HS-5 (cell line): ENCODE measurements at regions not wholly inside any gene's neighbourhood (a gene's known extent, or its start where the extent isn't known, plus 50 kb on each side); places are given as distances from the start of the nearest gene placed in this dataset.
"Not testable (repeated sequence)": the region's sequence is repeated elsewhere in the genome, so short reads cannot be mapped to it uniquely, and the experiment has no call there.

Experiments used
- DNase-seq: peaks from one replicate; pipeline ENCODE4 v3.0.0-alpha.2; 2012; ENCODE audit warnings: low read depth

DNA sequence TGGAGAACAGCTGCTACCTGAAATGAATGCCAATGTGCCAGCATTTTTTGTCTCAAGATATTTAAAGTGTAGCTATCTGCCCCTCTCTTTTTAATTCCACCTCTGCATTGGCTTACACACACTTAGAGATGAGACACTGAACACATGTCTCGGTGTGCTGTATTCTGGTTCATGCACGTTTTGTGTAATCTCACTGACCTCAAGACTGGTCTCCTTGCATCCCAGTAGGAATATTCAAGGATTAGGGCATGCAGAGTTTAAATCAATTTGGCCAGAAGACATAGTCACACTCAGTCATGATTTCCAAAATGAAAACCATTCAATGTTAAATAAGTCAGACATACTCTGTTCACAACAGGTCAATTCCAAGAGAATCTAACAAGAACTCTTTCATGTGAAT lies 561.8 kb upstream of the TUSC1 start:
- DNase-seq = no peak

DNA sequence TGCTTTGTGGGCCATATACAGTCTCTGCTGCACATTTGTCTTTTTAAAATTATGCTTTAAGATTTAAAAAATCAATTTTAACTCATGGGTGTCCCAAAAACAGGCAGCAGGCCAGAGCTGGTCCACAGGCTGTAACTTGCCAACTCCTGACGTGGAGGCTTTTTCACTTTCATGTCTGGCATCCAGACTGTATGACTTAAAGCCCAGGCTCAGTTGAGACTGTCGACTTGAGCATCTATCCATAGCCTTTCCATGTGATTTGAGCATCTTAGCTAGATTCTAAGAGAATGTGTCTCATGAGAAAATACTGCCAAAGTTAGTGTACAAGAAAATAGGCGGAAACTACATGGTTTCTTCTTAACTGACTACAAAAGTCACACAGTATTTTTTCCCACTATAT lies 559.0 kb upstream of the TUSC1 start:
- DNase-seq = no peak

DNA sequence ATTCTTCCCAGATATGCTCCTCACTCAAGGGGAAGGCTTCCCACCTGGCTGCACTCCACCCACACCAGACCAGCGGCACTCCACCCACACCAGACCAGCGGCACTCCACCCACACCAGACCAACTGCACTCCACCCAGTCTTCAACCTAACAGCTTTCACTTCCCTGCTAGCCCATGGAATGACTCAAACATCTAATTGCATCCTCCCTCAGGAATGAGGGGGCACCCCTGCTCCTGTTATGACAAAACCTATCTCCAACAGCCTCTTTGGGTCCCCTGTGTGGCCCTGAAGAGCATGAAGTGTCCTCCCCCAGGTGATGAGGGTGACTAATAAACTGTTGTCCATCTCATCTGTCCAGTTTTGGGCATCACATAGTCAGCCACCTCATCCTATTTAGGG lies 556.6 kb upstream of the TUSC1 start:
- DNase-seq = no peak

DNA sequence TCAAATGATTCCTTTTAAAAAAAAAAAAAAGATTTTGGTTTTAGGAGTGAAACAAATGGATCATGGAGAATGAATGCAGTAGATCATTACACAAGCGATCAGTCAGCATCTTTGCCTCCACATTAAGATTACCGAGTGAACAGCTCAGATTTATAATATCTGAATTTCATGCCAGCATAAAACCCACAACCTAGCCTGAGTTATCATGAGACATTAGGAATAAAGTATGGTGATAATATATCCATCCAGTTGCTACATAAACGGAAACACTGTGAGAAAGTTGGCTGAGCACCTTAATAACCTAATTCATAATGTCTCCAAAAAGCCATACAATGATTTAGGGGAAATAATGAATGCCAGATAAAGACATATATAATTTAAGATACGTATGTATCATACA lies 553.1 kb upstream of the TUSC1 start:
- no peak for DNase-seq

DNA sequence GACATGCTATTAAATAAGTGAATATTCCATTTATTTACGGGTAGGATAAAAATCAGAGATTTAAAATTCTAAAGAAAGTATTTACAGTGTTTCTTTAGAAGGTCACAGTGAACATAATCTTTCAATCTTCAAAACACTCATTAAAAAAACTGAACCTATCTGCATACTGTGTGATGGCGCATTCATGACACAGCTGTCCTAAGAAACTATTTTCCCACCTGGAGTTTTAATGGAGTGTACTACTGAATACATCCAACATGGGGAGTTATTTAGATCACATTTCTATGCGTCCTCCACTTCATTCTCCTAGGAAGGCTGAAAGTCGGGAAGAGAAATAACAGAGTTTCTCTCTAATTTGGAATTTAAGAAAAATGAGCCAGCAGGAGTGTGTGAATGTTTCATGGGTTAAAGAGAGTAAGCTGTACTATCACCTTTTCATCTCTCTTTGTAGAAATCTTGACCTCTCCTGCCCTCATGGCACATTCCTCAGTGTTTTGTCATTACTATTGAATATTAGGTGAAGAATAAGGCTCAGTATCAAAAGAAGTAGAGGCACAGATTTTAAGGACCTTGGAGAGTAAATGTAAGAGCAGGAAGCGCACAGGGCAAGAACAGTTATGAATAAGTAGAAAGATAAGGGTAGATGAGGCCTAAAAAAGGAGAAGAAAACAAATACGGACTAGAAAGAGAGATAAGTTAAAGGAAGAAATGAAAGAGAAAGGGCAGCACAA lies 551.2 kb upstream of the TUSC1 start:
- DNase-seq = no peak

DNA sequence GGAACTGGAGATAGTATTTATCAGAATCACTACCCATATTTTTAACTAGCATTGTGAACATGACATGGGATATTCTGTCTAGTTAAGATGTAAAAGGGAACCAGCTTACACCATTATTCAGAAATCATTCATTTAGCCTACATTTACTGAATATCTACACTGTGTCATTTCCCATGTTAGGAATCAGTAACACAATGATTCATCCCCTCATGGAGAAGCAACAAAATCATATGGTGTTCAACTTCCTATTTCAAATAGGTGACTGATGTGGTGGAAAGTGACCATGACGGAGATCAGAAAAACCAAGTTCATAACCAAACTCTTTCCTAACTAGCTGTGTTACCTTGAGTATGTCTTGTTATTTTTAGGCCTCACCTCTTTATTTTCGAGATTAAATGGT lies 550.0 kb upstream of the TUSC1 start:
- no peak for DNase-seq

DNA sequence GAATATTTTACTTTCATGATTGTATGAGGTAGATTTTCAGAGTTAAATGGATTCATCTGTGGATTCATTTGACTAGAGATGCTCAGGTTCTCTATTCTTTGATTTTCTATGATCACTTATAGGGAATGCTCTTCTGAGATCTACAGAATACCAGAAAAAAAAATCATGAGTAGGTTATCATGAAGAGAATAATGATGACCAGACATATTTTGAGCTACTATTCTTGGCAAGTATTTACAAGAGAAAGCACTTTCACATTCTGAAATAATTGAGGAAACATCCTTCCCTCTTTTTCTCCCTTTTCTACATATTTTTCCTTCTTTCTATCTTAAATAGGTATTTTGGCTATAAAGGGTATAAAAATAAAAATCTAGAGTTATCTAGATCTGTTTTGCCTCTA lies 543.0 kb upstream of the TUSC1 start:
- no peak for DNase-seq

DNA sequence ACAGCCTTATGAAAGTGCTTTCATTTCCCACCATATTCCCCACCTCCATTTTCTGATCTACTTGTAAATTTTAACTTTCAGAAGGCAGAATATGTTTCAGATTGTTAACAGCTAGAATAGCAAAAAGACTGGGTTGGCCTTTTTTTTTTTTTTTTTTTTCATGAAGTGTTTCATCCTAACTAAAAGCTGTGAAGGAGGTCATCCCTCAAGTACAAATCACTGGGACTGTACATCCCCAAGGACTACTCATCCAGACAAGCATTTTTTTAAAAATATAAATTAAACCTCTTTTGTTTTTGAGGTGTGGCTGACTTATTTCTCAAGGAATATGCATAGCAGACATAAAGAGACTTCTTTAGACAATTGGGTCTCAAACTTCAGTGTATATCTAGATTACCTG lies 542.1 kb upstream of the TUSC1 start:
- DNase-seq = no peak

DNA sequence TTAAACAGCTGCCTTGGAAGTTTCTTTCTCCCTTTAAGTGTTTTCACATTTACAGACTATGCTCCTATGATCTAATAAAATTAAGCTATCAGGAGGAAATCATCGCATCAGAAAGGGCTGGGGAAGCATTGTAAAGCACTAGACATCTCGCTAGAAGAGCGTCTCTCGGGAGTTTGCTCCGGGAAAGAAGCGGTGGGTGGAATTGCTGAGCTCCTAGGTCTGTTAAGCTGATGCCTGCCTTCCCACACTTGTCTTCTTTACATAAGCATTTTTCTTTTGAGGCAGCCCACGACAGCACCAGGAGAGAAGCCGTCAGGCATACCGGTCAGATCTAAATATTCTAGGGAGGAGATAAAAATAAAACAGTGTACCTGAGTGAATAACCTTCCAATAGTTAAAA lies 541.7 kb upstream of the TUSC1 start:
- no peak for DNase-seq

DNA sequence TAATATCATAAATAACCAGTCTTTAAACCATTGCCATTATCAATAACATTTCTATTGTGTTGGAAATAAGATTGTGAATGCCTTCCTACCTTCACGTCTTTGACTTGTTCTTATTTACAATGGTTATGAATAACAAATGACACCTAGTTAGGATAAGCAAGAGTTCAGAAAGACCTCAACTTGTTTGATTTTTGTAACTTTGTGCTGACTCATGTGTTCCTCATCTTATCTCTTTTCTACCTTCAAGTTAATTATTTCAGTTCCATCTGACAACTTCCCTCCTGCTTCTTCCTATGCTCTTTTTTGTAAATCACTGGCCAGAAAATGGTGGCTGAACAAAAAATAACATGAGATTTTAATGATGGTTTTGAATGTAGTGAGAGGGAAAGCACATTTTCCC lies 538.5 kb upstream of the TUSC1 start:
- no peak for DNase-seq

DNA sequence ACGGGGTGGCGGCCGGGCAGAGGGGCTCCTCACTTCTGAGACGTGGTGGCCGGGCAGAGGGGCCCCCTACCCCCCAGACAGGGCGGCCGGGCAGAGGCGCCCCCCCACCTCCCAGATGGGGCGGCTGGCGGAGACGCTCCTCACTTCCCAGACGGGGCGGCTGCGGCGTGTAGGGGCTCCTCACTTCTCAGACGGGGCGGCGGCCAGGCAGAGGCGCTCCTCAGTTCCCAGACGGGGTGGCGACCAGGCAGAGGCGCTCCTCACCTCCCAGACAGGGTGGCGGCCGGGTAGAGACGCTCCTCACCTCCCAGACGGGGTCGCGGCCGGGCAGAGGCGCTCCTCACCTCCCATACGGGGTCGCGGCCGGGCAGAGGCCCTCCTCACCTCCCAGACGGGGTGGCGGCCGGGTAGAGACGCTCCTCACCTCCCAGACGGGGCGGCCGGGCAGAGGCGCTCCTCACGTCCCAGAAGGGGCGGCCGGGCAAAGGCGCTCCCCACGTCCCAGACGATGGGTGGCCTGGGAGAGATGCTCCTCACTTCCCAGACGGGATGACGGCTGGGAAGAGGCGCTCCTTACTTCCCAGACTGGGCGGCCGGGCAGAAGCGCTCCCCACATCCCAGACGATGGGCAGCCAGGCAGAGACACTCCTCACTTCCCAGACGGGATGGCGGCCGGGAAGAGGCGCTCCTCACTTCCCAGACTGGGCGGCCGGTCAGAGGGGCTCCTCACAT lies 536.6 kb upstream of the TUSC1 start:
- not testable (repeated sequence) for DNase-seq

DNA sequence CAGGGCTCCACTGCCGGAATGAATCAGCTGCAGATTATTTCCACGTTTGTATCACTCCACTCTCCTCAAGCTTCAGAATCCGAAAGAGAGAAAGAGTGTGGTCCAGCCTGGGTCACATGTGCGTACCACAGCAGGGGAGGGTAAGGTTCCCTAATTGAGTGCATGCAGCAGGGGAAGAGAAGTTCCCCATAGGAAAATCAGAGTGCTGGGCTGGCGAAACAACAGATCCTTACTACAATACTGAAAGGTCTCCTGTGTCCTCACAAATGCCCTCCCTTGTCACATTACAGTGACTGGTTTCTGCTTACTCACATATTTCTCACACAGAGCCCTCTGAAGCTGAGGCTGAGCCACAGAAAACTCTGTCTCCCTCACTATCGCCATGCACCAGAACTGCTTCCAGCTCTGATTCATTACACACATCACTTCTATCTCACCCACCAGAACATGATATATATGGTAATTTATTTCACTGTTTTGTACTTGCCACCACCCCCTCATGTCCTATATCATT lies 532.2 kb upstream of the TUSC1 start:
- no peak for DNase-seq

DNA sequence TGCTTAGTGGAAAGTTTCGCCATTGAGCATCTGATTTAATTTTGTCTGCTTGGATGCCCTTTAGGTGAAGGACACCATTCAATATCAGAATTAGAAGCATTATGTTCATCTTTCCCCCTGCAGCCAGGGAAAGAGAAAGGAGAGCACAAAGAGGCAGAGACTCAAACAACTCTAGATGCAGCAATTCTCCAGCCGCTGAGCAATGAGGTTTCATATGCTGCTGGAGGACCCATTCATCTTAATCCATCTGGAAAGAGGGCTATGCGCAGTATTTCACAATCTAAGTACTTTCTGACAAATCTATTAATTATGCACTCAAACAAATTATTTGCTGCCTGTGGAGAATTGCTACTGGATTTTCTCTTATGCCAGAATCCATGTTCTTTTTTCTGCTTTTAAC lies 527.0 kb upstream of the TUSC1 start:
- DNase-seq = no peak

DNA sequence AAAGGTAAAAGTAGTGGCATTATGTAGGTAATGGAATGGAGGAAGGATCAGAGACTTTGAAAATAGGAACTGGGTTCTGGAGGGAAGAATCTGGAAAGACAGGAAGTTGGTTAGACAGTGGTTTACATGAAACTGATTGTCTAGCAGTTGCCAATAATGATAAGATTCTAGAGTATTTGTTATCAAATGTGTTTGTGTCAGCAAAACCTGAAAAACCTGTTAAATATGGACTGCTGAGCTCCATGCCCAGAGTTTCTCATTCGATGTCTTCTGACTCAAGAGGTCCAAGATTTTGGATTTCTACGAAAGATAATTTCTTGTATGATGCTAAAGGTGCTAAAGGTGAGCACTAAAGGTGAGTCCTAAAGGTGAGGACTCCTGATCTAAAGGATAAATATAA lies 515.0 kb upstream of the TUSC1 start:
- no peak for DNase-seq

DNA sequence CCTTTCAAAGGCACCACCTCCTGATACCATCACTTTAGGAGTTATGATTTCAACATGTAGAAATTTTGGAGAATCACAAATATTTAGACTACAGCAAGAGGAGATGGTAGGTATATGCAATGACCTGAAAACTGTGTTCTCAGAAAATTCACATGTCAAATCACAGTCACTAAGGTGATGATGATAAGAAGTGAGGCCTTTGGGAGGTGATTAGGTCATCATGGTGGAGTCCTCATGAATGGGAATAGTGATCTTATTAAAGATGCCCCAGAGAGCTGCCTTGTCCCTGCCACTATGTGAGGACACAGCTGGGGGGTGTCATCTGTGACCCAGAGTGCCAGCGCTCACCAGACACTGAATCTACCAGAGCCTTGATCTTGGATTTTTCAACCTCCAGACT lies 513.5 kb upstream of the TUSC1 start:
- DNase-seq = no peak

DNA sequence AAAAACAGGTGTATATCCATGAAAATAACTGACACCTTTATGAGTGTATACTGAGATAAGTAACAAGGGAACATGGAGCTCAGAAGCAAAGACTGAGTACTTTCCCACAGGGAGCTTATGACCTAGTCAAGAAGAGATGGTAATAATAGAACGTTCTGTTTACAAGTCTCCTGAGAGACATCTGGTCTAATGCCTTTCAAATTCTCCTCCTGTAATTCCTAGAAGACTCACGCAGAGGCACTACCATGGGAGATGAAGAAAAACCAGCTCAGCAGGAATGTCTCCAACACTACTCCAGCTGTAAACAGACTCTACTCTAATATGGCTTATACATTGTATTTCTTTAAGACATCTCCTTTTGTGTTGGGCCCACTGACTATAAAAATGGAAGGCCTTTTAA lies 503.6 kb upstream of the TUSC1 start:
- no peak for DNase-seq

DNA sequence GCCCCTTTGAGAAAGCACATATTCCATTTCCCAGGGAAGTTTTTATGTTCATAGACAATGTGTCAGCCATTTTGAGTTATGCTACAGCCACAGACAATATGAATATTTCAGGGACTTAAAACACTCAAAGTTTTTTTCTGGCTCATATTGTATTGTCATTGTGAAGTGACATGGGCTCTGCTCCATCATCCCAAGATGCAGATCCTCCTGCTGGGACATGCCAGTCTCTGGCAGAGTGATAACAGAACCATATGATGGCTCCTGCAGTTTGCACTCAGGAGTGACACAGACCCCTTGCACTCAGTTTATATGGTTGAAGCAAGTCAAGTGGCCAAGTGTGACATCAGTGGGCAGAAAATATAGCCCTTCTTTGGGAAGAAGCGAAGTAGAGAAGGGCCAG lies 498.4 kb upstream of the TUSC1 start:
- no peak for DNase-seq

DNA sequence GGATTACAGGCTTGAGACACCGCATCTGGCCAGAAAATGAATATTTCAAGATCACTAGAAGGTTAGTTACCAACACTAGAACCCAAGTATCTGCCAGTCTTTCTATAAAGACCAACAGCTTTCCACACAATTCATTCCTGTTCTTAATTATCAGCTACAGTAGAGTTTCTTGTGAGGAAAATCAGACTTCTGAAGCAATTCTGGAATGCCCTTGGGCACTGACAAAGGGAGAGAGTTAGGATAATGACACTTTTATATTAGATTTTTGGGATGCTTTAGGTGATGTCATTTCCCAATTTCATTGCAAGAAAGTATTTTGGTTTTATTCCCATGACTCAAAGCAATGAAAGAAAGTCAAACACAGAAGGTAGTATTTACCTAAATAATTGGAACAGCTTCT lies 497.0 kb upstream of the TUSC1 start:
- peak; percentile 51 for DNase-seq

DNA sequence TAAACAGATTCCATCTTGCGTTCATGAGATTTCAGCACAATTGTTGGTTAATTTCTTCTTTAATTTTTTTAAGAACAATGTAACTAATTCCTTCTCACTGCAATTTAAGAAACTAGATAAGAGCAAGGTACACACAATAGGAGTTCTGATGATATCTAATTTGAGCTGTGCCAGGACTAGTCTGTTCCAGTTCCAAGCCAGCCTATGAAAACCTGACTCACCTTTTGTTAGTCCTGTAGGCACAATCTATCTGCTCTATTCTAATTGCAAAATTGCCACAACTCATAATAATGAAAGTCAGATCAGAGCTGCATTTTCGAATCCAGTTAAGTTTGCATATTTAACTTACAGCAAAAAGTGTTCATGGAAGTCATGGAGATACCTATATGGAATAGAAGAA lies 494.1 kb upstream of the TUSC1 start:
- DNase-seq = no peak

DNA sequence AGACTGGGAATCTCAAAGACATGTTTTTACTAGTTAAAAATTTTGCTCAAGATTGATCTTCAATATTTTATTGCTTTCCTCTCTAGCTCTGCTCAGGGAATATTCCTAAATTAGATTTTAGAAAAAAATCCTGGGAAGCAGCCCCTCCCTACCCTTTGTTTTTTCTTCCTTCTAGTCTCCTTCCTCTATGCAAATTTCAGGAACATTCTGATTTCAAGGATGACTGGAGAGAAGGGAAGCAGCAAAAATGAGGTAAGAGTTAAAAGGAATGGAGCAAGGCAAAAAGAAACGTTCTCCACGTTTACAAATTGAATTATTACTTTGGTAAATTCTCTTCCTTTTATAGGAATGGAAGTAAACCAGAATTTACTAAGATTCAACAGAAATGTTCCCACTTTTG lies 493.4 kb upstream of the TUSC1 start:
- DNase-seq = no peak

DNA sequence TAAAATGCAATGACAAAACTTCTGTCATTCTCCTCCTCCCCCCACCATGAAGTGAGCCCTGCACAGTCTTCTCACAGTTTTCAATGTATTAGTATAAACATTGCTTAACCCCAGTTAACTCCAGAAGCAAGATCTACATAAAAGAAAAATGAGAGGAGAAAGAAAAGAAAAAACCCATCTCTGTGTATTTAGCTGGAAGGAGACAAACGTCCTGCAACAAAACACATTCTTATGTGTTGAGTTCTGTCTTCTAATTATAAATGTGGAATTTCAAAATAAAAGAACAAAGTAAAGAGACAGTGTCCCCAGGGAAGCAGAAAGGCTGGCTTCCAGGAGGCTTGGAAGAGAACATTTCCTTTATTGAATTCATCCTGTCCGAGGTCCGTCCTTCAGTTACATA lies 491.9 kb upstream of the TUSC1 start:
- DNase-seq = no peak

DNA sequence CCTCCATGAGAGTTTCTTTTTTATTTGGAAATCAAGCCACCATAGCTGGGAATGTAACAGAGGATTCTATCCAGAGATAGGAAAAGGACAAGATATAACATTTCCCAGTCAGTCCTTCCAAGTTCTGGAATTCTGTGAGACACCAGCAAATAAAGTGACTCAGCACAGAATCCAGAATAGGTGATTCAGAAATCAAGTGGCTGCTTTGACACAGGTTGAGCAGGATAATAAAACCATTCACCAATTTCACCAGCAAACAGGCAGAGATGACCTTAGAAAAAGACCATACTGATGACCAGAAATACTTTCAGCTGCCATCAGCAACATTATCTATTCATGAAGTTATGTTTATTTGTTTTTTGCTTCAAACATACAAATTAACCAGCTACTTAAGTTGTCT lies 491.5 kb upstream of the TUSC1 start:
- DNase-seq = no peak

DNA sequence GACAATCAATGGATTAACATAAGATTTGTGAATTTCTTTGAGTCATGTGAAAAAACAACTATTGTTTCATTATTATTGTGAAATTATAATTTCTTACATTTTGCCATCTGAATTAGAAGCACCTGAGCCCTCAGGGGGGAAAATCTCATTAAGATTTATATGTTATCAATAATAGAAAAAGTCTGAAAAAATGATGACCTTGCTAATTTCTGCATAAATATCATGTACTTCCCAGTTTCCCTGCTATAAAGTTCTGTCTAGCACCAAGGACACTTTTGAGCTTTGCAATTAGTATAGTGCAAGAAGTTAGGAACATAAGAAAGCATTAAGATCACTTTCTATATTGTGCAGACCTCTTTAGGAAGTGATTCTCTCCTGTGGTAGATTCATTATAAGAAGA lies 488.3 kb upstream of the TUSC1 start:
- no peak for DNase-seq

DNA sequence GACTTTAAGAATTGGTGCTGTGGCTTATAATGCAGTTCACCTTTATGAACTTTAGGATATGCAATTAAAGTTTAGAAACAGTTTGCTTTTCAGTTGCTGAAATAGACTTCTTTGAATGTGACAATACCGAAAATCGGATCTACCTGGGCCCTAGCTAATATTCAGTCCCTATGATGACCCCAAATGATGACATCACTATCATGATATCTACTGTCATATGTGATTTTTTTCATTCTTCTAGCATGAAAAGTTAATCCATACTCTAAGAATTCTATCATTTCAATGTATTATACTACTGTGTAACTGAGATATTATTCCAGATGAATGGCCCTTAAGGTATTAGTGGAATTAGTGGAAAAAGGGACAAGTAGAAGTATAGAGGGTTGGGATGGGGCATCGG lies 487.2 kb upstream of the TUSC1 start:
- DNase-seq = no peak
